ENCODE measurements at regions not wholly inside any gene's neighbourhood (a gene's known extent, or its start where the extent isn't known, plus 50 kb on each side); places are given as distances from the start of the nearest gene placed in this dataset.

GRCh38 chr6:108746836-108747575 lies 101.2 kb upstream of the ARMC2 start:
- DNase-seq (ENCODE audit: low read depth), result no peak
- TF ChIP-seq CTCF (IDR thresholded peaks at IDR 0.05; ENCODE audit: insufficient read depth, low read depth, low read length), result no peak
- ChIA-PET CTCF (no interaction called here), POLR2A (no interaction called here)
- Histone ChIP-seq H3K4me3 (ENCODE audit: low read depth, low read length) (no peak overlapping the region), H3K36me3 (ENCODE audit: control insufficient read depth, insufficient read depth, low read length) (no peaks in the 10 kb centered on the region), H3K27me3 (ENCODE audit: control insufficient read depth, insufficient read depth, low read length) (no peaks in the 10 kb centered on the region; the same call in 1 of the 2 replicates)

- ChIA-PET POLR2A (no interaction called here), CTCF (no interaction called here)
- no peaks in the 10 kb centered on the region for H3K36me3 ChIP-seq (ENCODE audit: control insufficient read depth, insufficient read depth, low read length)
- H3K4me3 ChIP-seq (ENCODE audit: low read depth, low read length), result no peak overlapping the region
- no peaks in the 10 kb centered on the region; the same call in 1 of the 2 replicates for H3K27me3 ChIP-seq (ENCODE audit: control insufficient read depth, insufficient read depth, low read length)
- no peak for DNase-seq (ENCODE audit: low read depth)
- TF ChIP-seq CTCF (IDR thresholded peaks at IDR 0.05; ENCODE audit: insufficient read depth, low read depth, low read length), result no peak
These were observed 100.2 kb upstream of the ARMC2 start for GRCh38 chr6:108748055-108748454.

- ChIA-PET CTCF (no interaction called here), POLR2A (no interaction called here)
These were observed 99.3 kb upstream of the ARMC2 start for GRCh38 chr6:108748959-108749358.

GRCh38 chr6:108750801-108751200 lies 97.4 kb upstream of the ARMC2 start:
- H3K36me3 ChIP-seq (ENCODE audit: control insufficient read depth, insufficient read depth, low read length), result no peaks in the 10 kb centered on the region
- no peak for TF ChIP-seq CTCF (IDR thresholded peaks at IDR 0.05; ENCODE audit: insufficient read depth, low read depth, low read length)
- CTCF ChIA-PET, result interaction anchor here (0.8 kb wide), 1 partner anchor 23 kb away, joined by 3 read pairs; no protein-coding TSS in a partner anchor
- peak; percentile 67 for DNase-seq (ENCODE audit: low read depth)
- no peaks in the 10 kb centered on the region; the same call in 1 of the 2 replicates for H3K27me3 ChIP-seq (ENCODE audit: control insufficient read depth, insufficient read depth, low read length)
- no peak overlapping the region for H3K4me3 ChIP-seq (ENCODE audit: low read depth, low read length)
- POLR2A ChIA-PET, result interaction anchor here (0.6 kb wide), 1 partner anchor 231 kb away, joined by 3 read pairs; no protein-coding TSS in a partner anchor

More at GRCh38 chr6:108748959-108749358, 99.3 kb upstream of the ARMC2 start:
- no peaks in the 10 kb centered on the region; the same call in 1 of the 2 replicates for H3K27me3 ChIP-seq (ENCODE audit: control insufficient read depth, insufficient read depth, low read length)
- no peak for DNase-seq (ENCODE audit: low read depth)
- H3K4me3 ChIP-seq (ENCODE audit: low read depth, low read length), result no peak overlapping the region
- H3K36me3 ChIP-seq (ENCODE audit: control insufficient read depth, insufficient read depth, low read length), result no peaks in the 10 kb centered on the region
- TF ChIP-seq CTCF (IDR thresholded peaks at IDR 0.05; ENCODE audit: insufficient read depth, low read depth, low read length), result no peak

- no peak for TF ChIP-seq CTCF (IDR thresholded peaks at IDR 0.05; ENCODE audit: insufficient read depth, low read depth, low read length)
- ChIA-PET POLR2A (no interaction called here), CTCF (no interaction called here)
- H3K4me3 ChIP-seq (ENCODE audit: low read depth, low read length), result no peak overlapping the region
- no peaks in the 10 kb centered on the region for H3K36me3 ChIP-seq (ENCODE audit: control insufficient read depth, insufficient read depth, low read length)
- no peak for DNase-seq (ENCODE audit: low read depth)
- H3K27me3 ChIP-seq (ENCODE audit: control insufficient read depth, insufficient read depth, low read length), result no peaks in the 10 kb centered on the region; the same call in 1 of the 2 replicates
These were observed 96.9 kb upstream of the ARMC2 start for GRCh38 chr6:108751282-108751681.
